Middle frontal gyrus (tissue), 1 donor: ENCODE measurements at regions not wholly inside any gene's neighbourhood (a gene's known extent, or its start where the extent isn't known, plus 50 kb on each side); places are given as distances from the start of the nearest gene placed in this dataset.

Experiments used
- DNase-seq: peaks from one replicate; pipeline ENCODE4 v3.0.0-alpha.2; 2015; ENCODE audit warnings: low spot score; ENCODE audit errors: extremely low spot score

GRCh38 chr5:105640328-105640727, 2030.4 kb downstream of the EFNA5 start:
- no peak for DNase-seq

- DNase-seq: no peak
These were observed 2031.2 kb downstream of the EFNA5 start for GRCh38 chr5:105639511-105639910.

- DNase-seq: no peak
These were observed 2031.7 kb downstream of the EFNA5 start for GRCh38 chr5:105639068-105639467.

GRCh38 chr5:105638437-105638836, 2032.3 kb downstream of the EFNA5 start:
- DNase-seq: no peak

- no peak for DNase-seq
These were observed 2038.7 kb downstream of the EFNA5 start for GRCh38 chr5:105632043-105632442.

- DNase-seq: no peak
These were observed 2039.9 kb downstream of the EFNA5 start for GRCh38 chr5:105630803-105631202.

GRCh38 chr5:105619725-105620124, 2051.0 kb downstream of the EFNA5 start:
- DNase-seq: no peak

GRCh38 chr5:105617436-105618215, 2053.1 kb downstream of the EFNA5 start:
- DNase-seq: no peak

GRCh38 chr5:105616599-105616998, 2054.0 kb upstream of the NUDT12 start:
- DNase-seq: no peak

GRCh38 chr5:105602406-105602805, 2039.8 kb upstream of the NUDT12 start:
- DNase-seq: peak; percentile 100

- DNase-seq: no peak
These were observed 2030.6 kb upstream of the NUDT12 start for GRCh38 chr5:105593011-105593760.

GRCh38 chr5:105587963-105588662, 2025.5 kb upstream of the NUDT12 start:
- DNase-seq: no peak

- no peak for DNase-seq
These were observed 2019.5 kb upstream of the NUDT12 start for GRCh38 chr5:105581988-105582690.

GRCh38 chr5:105573575-105573974, 2011.0 kb upstream of the NUDT12 start:
- DNase-seq: no peak

- no peak for DNase-seq
These were observed 2002.9 kb upstream of the NUDT12 start for GRCh38 chr5:105565531-105565930.

GRCh38 chr5:105563842-105564241, 2001.3 kb upstream of the NUDT12 start:
- DNase-seq: no peak

GRCh38 chr5:105554568-105555169, 1992.1 kb upstream of the NUDT12 start:
- DNase-seq: no peak

- DNase-seq: no peak
These were observed 1981.7 kb upstream of the NUDT12 start for GRCh38 chr5:105544300-105544699.

- no peak for DNase-seq
These were observed 1974.1 kb upstream of the NUDT12 start for GRCh38 chr5:105536675-105537074.

GRCh38 chr5:105530716-105531261, 1968.2 kb upstream of the NUDT12 start:
- DNase-seq: no peak

GRCh38 chr5:105529851-105530250, 1967.3 kb upstream of the NUDT12 start:
- no peak for DNase-seq
